KMS-11 (cell line): ENCODE measurements at regions not wholly inside any gene's neighbourhood (a gene's known extent, or its start where the extent isn't known, plus 50 kb on each side); places are given as distances from the start of the nearest gene placed in this dataset.

Experiments
- H2AFZ ChIP-seq: fragments of 200-600 bp; sonication (generic); 2 replicates; pipeline ENCODE4 v1.6.1; 2016; ENCODE audit warnings: antibody characterized with exemption, mixed run types, low read depth
- H3K27ac ChIP-seq: fragments of 200-600 bp; sonication (generic); 2 replicates; pipeline ENCODE4 v1.6.1; 2016; ENCODE audit warnings: mild to moderate bottlenecking, mixed run types
- H3K27me3 ChIP-seq: fragments of 200-600 bp; sonication (generic); 2 replicates; pipeline ENCODE4 v1.6.1; 2017; ENCODE audit warnings: mild to moderate bottlenecking, low read depth, mixed run types, moderate library complexity; ENCODE audit not compliant: insufficient read depth
- H3K36me3 ChIP-seq: fragments of 200-600 bp; sonication (generic); 2 replicates; pipeline ENCODE4 v1.6.1; 2017; ENCODE audit warnings: mild to moderate bottlenecking, mixed run types; ENCODE audit not compliant: insufficient read depth
- H3K4me1 ChIP-seq: fragments of 200-600 bp; sonication (generic); 2 replicates; pipeline ENCODE4 v1.6.1; 2016; ENCODE audit warnings: mild to moderate bottlenecking, low read depth, mixed run types; ENCODE audit not compliant: poor library complexity, severe bottlenecking
- H3K4me2 ChIP-seq: fragments of 200-600 bp; sonication (generic); 2 replicates; pipeline ENCODE4 v1.7.0; 2016; ENCODE audit warnings: mild to moderate bottlenecking, mixed run types
- H3K4me3 ChIP-seq: fragments of 200-600 bp; sonication (generic); IDR thresholded peaks from 2 replicates; pipeline ENCODE4 v1.6.1; 2017; ENCODE audit warnings: low read depth, low read length, mixed read lengths; ENCODE audit not compliant: insufficient read depth
- H3K79me2 ChIP-seq: fragments of 200-600 bp; sonication (generic); 2 replicates; pipeline ENCODE4 v1.6.1; 2016; ENCODE audit warnings: low read depth, mixed run types; ENCODE audit not compliant: insufficient read depth
- H3K9ac ChIP-seq: fragments of 200-600 bp; sonication (generic); 2 replicates; pipeline ENCODE4 v1.6.1; 2016; ENCODE audit warnings: mild to moderate bottlenecking, mixed run types
- H4K20me1 ChIP-seq: fragments of 200-600 bp; sonication (generic); 2 replicates; pipeline ENCODE4 v1.6.1; 2016; ENCODE audit warnings: mild to moderate bottlenecking, mixed run types; ENCODE audit not compliant: insufficient read depth
- TF ChIP-seq, protein P1 (sequence below): fragments of 200-600 bp; sonication (generic); conservative IDR thresholded peaks from 2 replicates; pipeline ENCODE4 v1.6.1; 2017; ENCODE audit warnings: low read depth, mild to moderate bottlenecking, antibody characterized with exemption, low read length, moderate library complexity, mixed read lengths

DNA sequence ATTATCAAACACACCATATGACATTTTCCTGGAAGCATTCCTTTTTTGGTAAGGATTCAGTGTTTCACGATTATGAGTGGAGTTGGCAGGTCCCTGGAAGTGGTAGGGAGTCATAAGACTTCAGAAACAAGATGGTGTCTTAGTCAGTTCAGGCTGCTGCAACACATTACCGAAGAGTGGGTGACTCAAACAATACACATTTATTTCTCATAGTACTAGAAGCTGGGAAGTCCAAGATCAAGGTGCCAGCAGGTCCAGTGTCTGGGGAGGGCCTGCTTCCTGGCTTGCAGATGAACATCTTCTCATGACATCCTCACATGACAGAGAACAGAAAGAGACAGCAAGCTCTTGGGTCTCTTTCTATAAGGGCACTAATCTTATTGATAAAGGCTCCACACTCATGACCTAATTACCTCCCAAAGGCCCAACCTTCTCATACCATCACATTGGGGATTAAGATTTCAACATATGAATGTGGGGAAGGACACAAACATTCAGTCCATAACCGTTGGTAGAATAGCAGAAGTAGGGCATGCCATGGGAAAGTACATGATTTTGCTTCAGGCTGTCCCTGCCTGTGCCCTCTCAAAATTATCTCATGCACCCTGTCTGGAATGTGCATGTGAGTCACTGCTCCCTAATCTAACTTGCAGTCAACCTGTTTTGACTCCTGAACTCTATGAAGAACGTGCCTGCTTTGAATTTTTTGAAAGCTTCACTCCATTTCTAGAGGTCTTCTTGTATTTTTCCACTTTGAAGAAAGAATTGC lies 72.5 kb downstream of the GTPBP8 start:
- TF ChIP-seq, protein P1, sequence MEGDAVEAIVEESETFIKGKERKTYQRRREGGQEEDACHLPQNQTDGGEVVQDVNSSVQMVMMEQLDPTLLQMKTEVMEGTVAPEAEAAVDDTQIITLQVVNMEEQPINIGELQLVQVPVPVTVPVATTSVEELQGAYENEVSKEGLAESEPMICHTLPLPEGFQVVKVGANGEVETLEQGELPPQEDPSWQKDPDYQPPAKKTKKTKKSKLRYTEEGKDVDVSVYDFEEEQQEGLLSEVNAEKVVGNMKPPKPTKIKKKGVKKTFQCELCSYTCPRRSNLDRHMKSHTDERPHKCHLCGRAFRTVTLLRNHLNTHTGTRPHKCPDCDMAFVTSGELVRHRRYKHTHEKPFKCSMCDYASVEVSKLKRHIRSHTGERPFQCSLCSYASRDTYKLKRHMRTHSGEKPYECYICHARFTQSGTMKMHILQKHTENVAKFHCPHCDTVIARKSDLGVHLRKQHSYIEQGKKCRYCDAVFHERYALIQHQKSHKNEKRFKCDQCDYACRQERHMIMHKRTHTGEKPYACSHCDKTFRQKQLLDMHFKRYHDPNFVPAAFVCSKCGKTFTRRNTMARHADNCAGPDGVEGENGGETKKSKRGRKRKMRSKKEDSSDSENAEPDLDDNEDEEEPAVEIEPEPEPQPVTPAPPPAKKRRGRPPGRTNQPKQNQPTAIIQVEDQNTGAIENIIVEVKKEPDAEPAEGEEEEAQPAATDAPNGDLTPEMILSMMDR: no peak
- Histone ChIP-seq H3K27ac (no peak overlapping the region), H3K9ac (no peak overlapping the region), H4K20me1 (no peaks in the 10 kb centered on the region), H3K27me3 (no peaks in the 10 kb centered on the region), H3K36me3 (no peaks in the 10 kb centered on the region), H3K79me2 (no peaks in the 10 kb centered on the region), H3K4me2 (no peak overlapping the region), H3K4me1 (no peaks in the 10 kb centered on the region), H3K4me3 (no peak overlapping the region), H2AFZ (no peak overlapping the region)

DNA sequence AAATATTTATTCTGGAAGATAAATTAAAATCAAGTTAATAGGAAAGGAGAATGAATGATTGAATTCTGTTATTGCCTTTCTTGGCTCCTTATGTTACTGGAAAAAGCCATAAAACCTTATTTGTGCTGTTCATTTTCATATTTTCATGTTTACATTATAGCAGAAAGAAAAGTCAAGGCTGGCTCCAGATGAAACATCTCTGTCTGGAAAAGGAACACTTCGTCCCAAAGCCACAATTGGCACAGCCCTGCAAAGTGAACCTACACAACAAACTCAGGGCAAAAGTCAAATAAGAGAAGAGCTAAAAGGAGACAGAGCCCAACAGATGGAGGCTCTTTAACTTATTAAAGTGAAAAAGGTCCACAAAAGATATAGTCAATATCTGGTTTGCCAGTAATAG lies 73.4 kb downstream of the GTPBP8 start:
- no peaks in the 10 kb centered on the region for H4K20me1 ChIP-seq
- no peak overlapping the region for H3K27ac ChIP-seq
- H2AFZ ChIP-seq: no peak overlapping the region
- no peak overlapping the region for H3K4me3 ChIP-seq
- H3K4me2 ChIP-seq: no peak overlapping the region
- TF ChIP-seq, protein P1: no peak
- no peaks in the 10 kb centered on the region for H3K4me1 ChIP-seq
- no peaks in the 10 kb centered on the region for H3K27me3 ChIP-seq
- H3K36me3 ChIP-seq: no peaks in the 10 kb centered on the region
- H3K79me2 ChIP-seq: no peaks in the 10 kb centered on the region
- H3K9ac ChIP-seq: no peak overlapping the region

DNA sequence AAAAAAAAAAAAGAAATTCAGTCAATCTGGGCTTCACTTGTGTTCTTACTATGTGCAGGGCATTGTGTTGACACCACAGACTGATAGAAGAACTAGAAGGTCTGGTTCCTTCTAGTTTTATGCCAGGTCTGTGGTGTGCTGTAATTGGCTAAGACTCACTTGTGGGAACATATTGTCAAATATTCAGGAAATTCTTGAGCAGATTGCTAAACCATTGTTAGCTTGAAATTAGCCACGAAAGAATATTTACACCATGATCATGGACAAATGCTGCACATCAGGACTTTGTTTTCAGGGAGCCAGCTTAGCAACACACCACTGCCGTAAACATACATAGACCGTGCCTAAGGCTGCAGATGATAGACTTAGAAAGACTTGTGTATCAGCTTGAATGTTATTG lies 74.6 kb downstream of the GTPBP8 start:
- no peaks in the 10 kb centered on the region for H3K27me3 ChIP-seq
- TF ChIP-seq, protein P1: no peak

DNA sequence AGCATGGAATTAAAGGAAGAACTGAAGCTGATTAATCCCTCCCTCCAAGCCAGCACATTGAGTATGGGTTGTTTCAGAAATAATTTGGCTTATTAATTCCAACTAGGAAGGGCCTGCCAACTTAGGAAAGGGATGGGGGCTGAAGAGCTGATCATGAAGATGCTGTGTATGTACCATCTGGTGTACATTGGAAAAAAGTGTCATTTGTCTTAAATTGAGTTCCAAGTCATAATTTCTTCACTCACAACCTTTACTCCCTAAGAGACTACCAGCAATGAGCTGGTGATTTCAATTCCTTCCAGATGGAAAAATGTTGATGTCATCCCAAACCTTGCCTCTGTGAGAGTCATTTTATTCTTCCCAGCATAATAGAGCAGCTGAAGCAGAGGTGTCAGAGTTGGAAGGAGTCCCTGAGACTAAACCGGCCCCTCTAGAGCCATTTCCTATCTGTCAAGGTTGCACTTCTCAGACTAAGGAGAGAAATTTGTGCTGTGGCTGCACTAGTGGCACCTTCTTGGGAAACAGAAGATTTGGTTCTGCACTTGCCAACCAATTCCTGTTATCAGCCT lies 79.4 kb downstream of the GTPBP8 start:
- TF ChIP-seq, protein P1: no peak
- Histone ChIP-seq H3K4me3 (no peak overlapping the region), H3K4me1 (no peaks in the 10 kb centered on the region), H3K27ac (no peak overlapping the region), H3K9ac (no peak overlapping the region), H3K27me3 (no peaks in the 10 kb centered on the region), H3K4me2 (no peak overlapping the region), H3K36me3 (no peaks in the 10 kb centered on the region), H4K20me1 (no peaks in the 10 kb centered on the region), H3K79me2 (no peaks in the 10 kb centered on the region), H2AFZ (no peak overlapping the region)

More for the DNA sequence above, 74.6 kb downstream of the GTPBP8 start:
- H3K4me3 ChIP-seq: no peak overlapping the region
- H3K27ac ChIP-seq: no peak overlapping the region
- H4K20me1 ChIP-seq: no peaks in the 10 kb centered on the region
- H3K79me2 ChIP-seq: no peaks in the 10 kb centered on the region
- no peak overlapping the region for H2AFZ ChIP-seq
- no peaks in the 10 kb centered on the region for H3K36me3 ChIP-seq
- H3K4me2 ChIP-seq: no peak overlapping the region
- H3K9ac ChIP-seq: no peak overlapping the region
- H3K4me1 ChIP-seq: no peaks in the 10 kb centered on the region
